Natural killer cell (primary cell): ENCODE measurements at regions not wholly inside any gene's neighbourhood (a gene's known extent, or its start where the extent isn't known, plus 50 kb on each side); places are given as distances from the start of the nearest gene placed in this dataset.

ENCODE experiments used
- ATAC-seq, 3 donors: fragments of 150-1000 bp in 2 of 3; fragments of 200-7000 bp in 1 of 3; cut with Tn5 transposase; 1 replicate in 1 of 3; 2 replicates in 2 of 3; pipeline ENCODE4 v1.10.0; 2021; ENCODE audit warnings: mild to moderate bottlenecking in 2 of 3, moderate library complexity in 2 of 3
- DNase-seq, 2 donors: peaks; one replicate each; pipeline versions ENCODE4 v3.0.0 to v3.0.0-alpha.2; 2013 to 2021; ENCODE audit warnings: mixed read lengths in 1 of 2
- H3K27ac ChIP-seq: one replicate; pipeline ENCODE4 v1.5.1; 2013; ENCODE audit warnings: mild to moderate bottlenecking, low read length
- H3K27me3 ChIP-seq: one replicate; pipeline ENCODE4 v1.6.1; 2013; ENCODE audit warnings: low read length; ENCODE audit not compliant: control insufficient read depth, insufficient read depth
- H3K36me3 ChIP-seq: one replicate; pipeline ENCODE4 v1.6.1; 2013; ENCODE audit warnings: low read length; ENCODE audit not compliant: control insufficient read depth, insufficient read depth
- H3K4me1 ChIP-seq: one replicate; pipeline ENCODE4 v1.6.1; 2013; ENCODE audit warnings: low read length; ENCODE audit not compliant: control insufficient read depth, insufficient read depth
- H3K4me3 ChIP-seq: one replicate; pipeline ENCODE4 v1.5.1; 2013; ENCODE audit warnings: low read length
- H3K9me3 ChIP-seq: one replicate; pipeline ENCODE4 v1.6.1; 2013; ENCODE audit warnings: low read length; ENCODE audit not compliant: control insufficient read depth, insufficient read depth
- H3K27ac Mint-ChIP-seq, 2 donors: one replicate each; pipeline ENCODE4 v1.8.0; 2022; ENCODE audit warnings: mild to moderate bottlenecking in 2 of 2, mixed read lengths in 2 of 2, moderate library complexity in 1 of 2
- H3K27me3 Mint-ChIP-seq, 2 donors: one replicate each; pipeline ENCODE4 v1.8.0; 2022; ENCODE audit warnings: low read depth in 2 of 2, mixed read lengths in 2 of 2
- H3K36me3 Mint-ChIP-seq: one replicate; pipeline ENCODE4 v1.8.0; 2022; ENCODE audit warnings: mixed read lengths
- H3K4me1 Mint-ChIP-seq, 2 donors: one replicate each; pipeline ENCODE4 v1.8.0; 2022; ENCODE audit warnings: mixed read lengths in 2 of 2
- H3K4me3 Mint-ChIP-seq: one replicate; pipeline ENCODE4 v1.8.0; 2022; ENCODE audit warnings: mild to moderate bottlenecking, moderate library complexity, mixed read lengths
- H3K9me3 Mint-ChIP-seq, 2 donors: one replicate each; pipeline ENCODE4 v1.8.0; 2022; ENCODE audit warnings: mixed read lengths in 2 of 2
- WGBS: methylation state at CpG from one replicate; pipeline ENCODE4 v1.1.7; 2013; ENCODE audit warnings: missing lambda C conversion rate; ENCODE audit not compliant: insufficient coverage; 5-methylcytosine and 5-hydroxymethylcytosine counted together
- intact Hi-C: fragments of 100-400 bp; cut with micrococcal nuclease; formaldehyde crosslinking; loops from one replicate; pipeline ENCODE4 v1.14.2; 2022
- TF ChIP-seq, protein P1 (sequence below): fragments of 200-600 bp; IDR thresholded peaks from one replicate; pipeline ENCODE4 v1.8.0; 2022; ENCODE audit warnings: antibody characterized with exemption

GRCh38 chr5:145393426-145393825 lies 441.7 kb downstream of the PRELID2 start:
- 86% methylated on average over 2 of the region's 3 CpGs for WGBS
- Histone ChIP-seq H3K27ac (no peak overlapping the region), H3K4me1 (no peaks in the 10 kb centered on the region), H3K4me3 (no peak overlapping the region), H3K36me3 (no peaks in the 10 kb centered on the region), H3K9me3 (peaks cover 13% of the 10 kb centered on the region), H3K27me3 (no peaks in the 10 kb centered on the region)
- Mint-ChIP-seq H3K4me1 (no peaks in the 10 kb centered on the region), H3K27ac (no peak overlapping the region), H3K36me3 (peaks cover 8% of the 10 kb centered on the region), H3K27me3 (no peaks in the 10 kb centered on the region), H3K9me3 (peaks cover 22 to 28% of the 10 kb centered on the region in 2 donors), H3K4me3 (no peak overlapping the region)
- TF ChIP-seq, protein P1, sequence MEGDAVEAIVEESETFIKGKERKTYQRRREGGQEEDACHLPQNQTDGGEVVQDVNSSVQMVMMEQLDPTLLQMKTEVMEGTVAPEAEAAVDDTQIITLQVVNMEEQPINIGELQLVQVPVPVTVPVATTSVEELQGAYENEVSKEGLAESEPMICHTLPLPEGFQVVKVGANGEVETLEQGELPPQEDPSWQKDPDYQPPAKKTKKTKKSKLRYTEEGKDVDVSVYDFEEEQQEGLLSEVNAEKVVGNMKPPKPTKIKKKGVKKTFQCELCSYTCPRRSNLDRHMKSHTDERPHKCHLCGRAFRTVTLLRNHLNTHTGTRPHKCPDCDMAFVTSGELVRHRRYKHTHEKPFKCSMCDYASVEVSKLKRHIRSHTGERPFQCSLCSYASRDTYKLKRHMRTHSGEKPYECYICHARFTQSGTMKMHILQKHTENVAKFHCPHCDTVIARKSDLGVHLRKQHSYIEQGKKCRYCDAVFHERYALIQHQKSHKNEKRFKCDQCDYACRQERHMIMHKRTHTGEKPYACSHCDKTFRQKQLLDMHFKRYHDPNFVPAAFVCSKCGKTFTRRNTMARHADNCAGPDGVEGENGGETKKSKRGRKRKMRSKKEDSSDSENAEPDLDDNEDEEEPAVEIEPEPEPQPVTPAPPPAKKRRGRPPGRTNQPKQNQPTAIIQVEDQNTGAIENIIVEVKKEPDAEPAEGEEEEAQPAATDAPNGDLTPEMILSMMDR, result no peak
- ATAC-seq (no peak), DNase-seq (no peak)
- intact Hi-C loops, result no loop called here

DNA sequence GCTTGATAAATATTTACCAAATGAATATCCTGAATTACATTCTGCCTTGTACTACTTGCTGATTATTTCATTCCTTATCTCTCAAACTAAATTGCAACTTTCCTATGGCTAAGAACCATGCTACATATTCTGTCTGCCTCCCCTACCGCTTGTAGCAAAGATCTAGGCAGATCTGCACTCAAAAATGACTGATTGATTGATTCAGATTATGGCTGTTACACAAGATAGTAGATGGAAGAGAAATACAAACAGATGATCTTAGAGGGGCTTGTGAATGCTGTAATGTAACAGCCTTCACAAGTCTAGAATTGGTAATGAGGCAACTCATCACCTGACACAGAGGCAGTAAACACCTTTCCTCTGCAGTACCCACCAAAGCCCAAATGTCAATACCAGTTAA lies 446.1 kb downstream of the PRELID2 start:
- no peaks in the 10 kb centered on the region for H3K4me1 Mint-ChIP-seq
- Histone ChIP-seq H3K27me3 (no peaks in the 10 kb centered on the region), H3K4me3 (no peak overlapping the region), H3K36me3 (no peaks in the 10 kb centered on the region), H3K27ac (no peak overlapping the region), H3K9me3 (peaks cover 9% of the 10 kb centered on the region), H3K4me1 (no peaks in the 10 kb centered on the region)
- no peak for DNase-seq
- no peak for ATAC-seq
- intact Hi-C loops, result no loop called here
- no peak overlapping the region for H3K4me3 Mint-ChIP-seq
- 50% methylated on average over 1 of the region's 1 CpG for WGBS
- H3K9me3 Mint-ChIP-seq, result peaks cover 15 to 27% of the 10 kb centered on the region in 2 donors
- peaks cover 8% of the 10 kb centered on the region for H3K36me3 Mint-ChIP-seq
- TF ChIP-seq, protein P1, result no peak
- H3K27me3 Mint-ChIP-seq, result no peaks in the 10 kb centered on the region
- H3K27ac Mint-ChIP-seq, result no peak overlapping the region

GRCh38 chr5:145385276-145385675 lies 449.9 kb downstream of the PRELID2 start:
- Mint-ChIP-seq H3K9me3 (peaks cover 13 to 17% of the 10 kb centered on the region in 2 donors), H3K27ac (no peak overlapping the region), H3K36me3 (peaks cover 8% of the 10 kb centered on the region), H3K4me1 (no peaks in the 10 kb centered on the region), H3K4me3 (no peak overlapping the region), H3K27me3 (no peaks in the 10 kb centered on the region)
- 95% methylated on average over 2 of the region's 2 CpGs for WGBS
- Histone ChIP-seq H3K4me1 (no peaks in the 10 kb centered on the region), H3K27me3 (no peaks in the 10 kb centered on the region), H3K9me3 (peaks cover 2% of the 10 kb centered on the region), H3K27ac (no peak overlapping the region), H3K36me3 (no peaks in the 10 kb centered on the region), H3K4me3 (no peak overlapping the region)
- intact Hi-C loops, result no loop called here
- DNase-seq, result no peak
- TF ChIP-seq, protein P1, result no peak
- no peak for ATAC-seq

DNA sequence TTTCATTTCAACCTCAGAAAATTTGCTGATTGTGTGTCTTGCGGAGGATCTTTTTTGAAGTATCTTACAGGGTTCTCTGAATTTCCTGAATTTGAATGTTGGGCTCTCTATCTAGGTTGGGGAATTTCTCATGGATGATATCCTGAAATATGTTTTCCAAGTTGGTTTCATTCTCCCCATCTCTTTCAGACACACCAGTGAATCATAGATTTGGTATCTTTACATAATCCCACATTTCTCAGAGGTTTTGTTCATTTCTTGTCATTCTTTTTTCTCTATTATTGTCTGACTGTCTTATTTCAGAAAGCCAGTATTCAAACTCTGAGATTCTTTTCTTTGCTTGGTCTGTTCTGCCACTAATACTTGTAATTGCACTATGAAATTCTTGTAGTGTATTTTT lies 456.9 kb downstream of the PRELID2 start:
- no peaks in the 10 kb centered on the region for H3K27me3 ChIP-seq
- TF ChIP-seq, protein P1, result no peak
- no peak overlapping the region for H3K27ac Mint-ChIP-seq
- DNase-seq (no peak), ATAC-seq (no peak)
- peaks cover 23% of the 10 kb centered on the region for H3K9me3 ChIP-seq
- intact Hi-C loops, result no loop called here
- H3K4me1 Mint-ChIP-seq, result no peaks in the 10 kb centered on the region
- peaks cover 21 to 24% of the 10 kb centered on the region in 2 donors for H3K9me3 Mint-ChIP-seq
- no peaks in the 10 kb centered on the region for H3K36me3 ChIP-seq
- H3K36me3 Mint-ChIP-seq, result peaks cover 28% of the 10 kb centered on the region
- 0% methylated on average over 1 of the region's 1 CpG for WGBS
- no peaks in the 10 kb centered on the region for H3K27me3 Mint-ChIP-seq
- no peak overlapping the region for H3K4me3 Mint-ChIP-seq
- H3K4me3 ChIP-seq, result no peak overlapping the region
- H3K4me1 ChIP-seq, result no peaks in the 10 kb centered on the region
- H3K27ac ChIP-seq, result no peak overlapping the region
